GM12878 (cell line): ENCODE measurements at regions not wholly inside any gene's neighbourhood (a gene's known extent, or its start where the extent isn't known, plus 50 kb on each side); places are given as distances from the start of the nearest gene placed in this dataset.

ENCODE experiments used
- ATAC-seq: fragments of 200-7000 bp; cut with Tn5 transposase; 3 replicates; pipeline ENCODE4 v1.9.1; 2020; ENCODE audit warnings: mild to moderate bottlenecking, moderate library complexity
- BruUV-seq: library from RNA; stranded (reverse); fragments of 400-500 nt; replicated peaks from 2 replicates; lab custom pipeline; 2021; lab: Mats Ljungman, UMichigan
- CTCF ChIA-PET: fragments of 300-600 bp; sonication (Branson Sonifier 250); formaldehyde crosslinking; extraction: SDS; loops from one replicate; lab custom pipeline; 2021; ENCODE audit warnings: inconsistent platforms; lab: Yijun Ruan, JAX
- POLR2A ChIA-PET: fragments of 350-600 bp; formaldehyde crosslinking; extraction: SDS; loops from one replicate; lab custom pipeline; 2021; ENCODE audit warnings: inconsistent platforms; lab: Charles Lee
- RAD21 ChIA-PET: fragments of 300-600 bp; sonication (Branson Sonifier 250); formaldehyde crosslinking; loops from one replicate; lab custom pipeline; 2023; ENCODE audit warnings: antibody characterized with exemption; ENCODE audit not compliant: unreplicated experiment; lab: Charles Lee
- SMC1A ChIA-PET: fragments of 300-600 bp; sonication (Branson Sonifier 250); formaldehyde crosslinking; loops from one replicate; lab custom pipeline; 2023; ENCODE audit not compliant: unreplicated experiment, uncharacterized antibody; lab: Charles Lee
- DNase-seq: peaks from one replicate; pipeline ENCODE4 v3.0.0-alpha.2; 2011; ENCODE audit warnings: low read depth, low spot score
- FAIRE-seq: peaks from 3 replicates; lab custom pipeline; 2011; peaks lifted over from hg19 to GRCh38; lab: Jason Lieb, UNC
- H2AFZ ChIP-seq: 2 replicates; pipeline ENCODE4 v1.6.0; 2011; ENCODE audit warnings: low read depth, low read length, control low read depth; ENCODE audit not compliant: control insufficient read depth
- H3K27ac ChIP-seq: 2 replicates; pipeline ENCODE4 v1.5.1; 2011; ENCODE audit warnings: control low read depth; ENCODE audit not compliant: control insufficient read depth, insufficient read depth
- H3K27me3 ChIP-seq, 2 experiments: replicated peaks in 1 of 2; 2 replicates each; pipeline versions ENCODE4 v1.6.0 to v1.6.1; 2011; ENCODE audit warnings: low read length in 1 of 2; ENCODE audit not compliant: control insufficient read depth in 2 of 2, insufficient read depth in 2 of 2
- H3K36me3 ChIP-seq, 2 experiments: 2 replicates each; pipeline ENCODE4 v1.5.1; 2011; ENCODE audit warnings: low read length in 1 of 2; ENCODE audit not compliant: control insufficient read depth in 2 of 2, insufficient read depth in 2 of 2
- H3K4me1 ChIP-seq: 2 replicates; pipeline ENCODE4 v1.6.1; 2011; ENCODE audit warnings: mild to moderate bottlenecking, low read length, moderate library complexity, mixed read lengths; ENCODE audit not compliant: control insufficient read depth, insufficient read depth
- H3K4me2 ChIP-seq: 2 replicates; pipeline ENCODE4 v1.6.0; 2011; ENCODE audit warnings: control low read depth; ENCODE audit not compliant: control insufficient read depth, insufficient read depth
- H3K4me3 ChIP-seq: fragments of 200-600 bp; sonication (generic); 2 replicates; pipeline ENCODE4 v1.5.1; 2016
- H3K79me2 ChIP-seq: 2 replicates; pipeline ENCODE4 v1.6.0; 2011; ENCODE audit warnings: low read length; ENCODE audit not compliant: control insufficient read depth, insufficient read depth
- H3K9ac ChIP-seq: 2 replicates; pipeline ENCODE4 v1.8.0; 2011; ENCODE audit warnings: low read length, control low read depth, mixed read lengths; ENCODE audit not compliant: control insufficient read depth, insufficient read depth
- H3K9me3 ChIP-seq: replicated peaks from 3 replicates; pipeline ENCODE4 v1.5.1; 2011; ENCODE audit warnings: mild to moderate bottlenecking, low read length; ENCODE audit not compliant: control insufficient read depth, insufficient read depth
- H4K20me1 ChIP-seq: 2 replicates; pipeline ENCODE4 v1.6.0; 2011; ENCODE audit not compliant: control insufficient read depth, insufficient read depth
- BCL3 ChIP-seq: IDR thresholded peaks from 2 replicates; pipeline ENCODE4 v1.6.1; 2011; ENCODE audit warnings: borderline replicate concordance, low read depth, mild to moderate bottlenecking, moderate library complexity, low read length; ENCODE audit not compliant: insufficient read depth, poor library complexity, severe bottlenecking
- E4F1 ChIP-seq: fragments of 450-650 bp; IDR thresholded peaks from 2 replicates; pipeline ENCODE4 v1.6.1; 2018; ENCODE audit warnings: borderline replicate concordance, mild to moderate bottlenecking; ENCODE audit not compliant: partially characterized antibody
- NBN ChIP-seq: fragments of 450-650 bp; IDR thresholded peaks from 2 replicates; pipeline ENCODE4 v1.6.1; 2016
- NFXL1 ChIP-seq: fragments of 450-650 bp; IDR thresholded peaks from 2 replicates; pipeline ENCODE4 v1.6.1; 2017; ENCODE audit warnings: antibody characterized with exemption, mild to moderate bottlenecking, borderline replicate concordance
- POLR2AphosphoS2 ChIP-seq: IDR thresholded peaks from 2 replicates; pipeline ENCODE4 v1.6.1; 2011; ENCODE audit warnings: low read depth, mild to moderate bottlenecking, low read length, improper control_type of control experiment, moderate library complexity
- REST ChIP-seq: IDR thresholded peaks from 2 replicates; pipeline ENCODE4 v1.6.1; 2012; ENCODE audit warnings: mild to moderate bottlenecking, low read depth, low read length
- WGBS: methylation state at CpG from one replicate; pipeline ENCODE4 v1.1.6; 2016; ENCODE audit warnings: low lambda C conversion rate; ENCODE audit not compliant: insufficient replicate concordance, insufficient coverage; ENCODE audit errors: missing lambda C conversion rate; 5-methylcytosine and 5-hydroxymethylcytosine counted together
- in situ Hi-C: fragments of 300-500 bp; cut with MboI; formaldehyde crosslinking; loops from 9 replicates; pipeline ENCODE4 v1.14.3; 2018; ENCODE audit warnings: mixed read lengths
- intact Hi-C: fragments of 100-400 bp; cut with micrococcal nuclease; formaldehyde crosslinking; loops from one replicate; pipeline ENCODE4 v1.14.2; 2022; ENCODE audit not compliant: unreplicated experiment

- ChIA-PET SMC1A (no interaction called here), RAD21 (no interaction called here), CTCF (no interaction called here), POLR2A (no interaction called here)
- no peak for FAIRE-seq
- no peak overlapping the region for H3K9ac ChIP-seq
- no peak for DNase-seq
- H3K27ac ChIP-seq: no peak overlapping the region
- peaks cover 1% of the 10 kb centered on the region; the same call in 1 of the 3 replicates for H3K9me3 ChIP-seq
- H3K79me2 ChIP-seq: no peaks in the 10 kb centered on the region
- H3K36me3 ChIP-seq: no peaks in the 10 kb centered on the region
- H4K20me1 ChIP-seq: no peaks in the 10 kb centered on the region
- in situ Hi-C loops (no loop called here), intact Hi-C loops (no loop called here)
- no TSS peak for BruUV-seq
- no peaks in the 10 kb centered on the region; a peak in 1 of 4 replicates for H3K27me3 ChIP-seq
- H3K4me3 ChIP-seq: no peak overlapping the region
- WGBS: 4% methylated on average over 10 of the region's 10 CpGs
- no peaks in the 10 kb centered on the region for H3K4me1 ChIP-seq
- H2AFZ ChIP-seq: no peak overlapping the region
- TF ChIP-seq NFXL1 (no peak), POLR2AphosphoS2 (no peak), NBN (no peak), E4F1 (no peak), REST (no peak), BCL3 (no peak)
- ATAC-seq: no peak
- no peak overlapping the region for H3K4me2 ChIP-seq
These were observed 143.5 kb downstream of the OLFM1 start for GRCh38 chr9:135230817-135231520.
